HG03095 (cell line): ENCODE measurements at regions not wholly inside any gene's neighbourhood (a gene's known extent, or its start where the extent isn't known, plus 50 kb on each side); places are given as distances from the start of the nearest gene placed in this dataset.

Source experiments
- ATAC-seq: cut with Tn5 transposase; IDR thresholded peaks from one replicate; pipeline ENCODE4 v1.9.1; 2021; ENCODE audit warnings: moderate library complexity; ENCODE audit not compliant: unreplicated experiment

DNA sequence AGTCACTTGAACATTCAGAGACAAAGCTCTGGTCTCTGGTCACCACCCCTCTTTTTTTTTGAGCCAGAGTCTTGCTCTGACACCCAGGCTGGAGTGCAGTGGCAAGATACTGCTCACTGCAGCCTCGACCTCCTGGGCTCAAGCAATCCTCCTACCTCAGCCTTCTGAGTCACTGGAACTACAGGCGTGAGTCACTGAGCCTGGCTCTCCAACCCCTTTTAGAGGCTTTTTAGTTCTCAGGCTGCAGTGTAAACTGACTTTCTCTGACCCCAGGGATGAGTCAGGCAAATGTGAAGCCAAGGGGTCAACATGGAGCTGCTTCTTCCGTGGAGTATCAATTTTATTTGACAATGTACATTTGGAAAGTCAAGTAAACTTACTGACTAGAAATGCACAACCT, 229.2 kb downstream of the PTTG2 start:
- no peak for ATAC-seq

DNA sequence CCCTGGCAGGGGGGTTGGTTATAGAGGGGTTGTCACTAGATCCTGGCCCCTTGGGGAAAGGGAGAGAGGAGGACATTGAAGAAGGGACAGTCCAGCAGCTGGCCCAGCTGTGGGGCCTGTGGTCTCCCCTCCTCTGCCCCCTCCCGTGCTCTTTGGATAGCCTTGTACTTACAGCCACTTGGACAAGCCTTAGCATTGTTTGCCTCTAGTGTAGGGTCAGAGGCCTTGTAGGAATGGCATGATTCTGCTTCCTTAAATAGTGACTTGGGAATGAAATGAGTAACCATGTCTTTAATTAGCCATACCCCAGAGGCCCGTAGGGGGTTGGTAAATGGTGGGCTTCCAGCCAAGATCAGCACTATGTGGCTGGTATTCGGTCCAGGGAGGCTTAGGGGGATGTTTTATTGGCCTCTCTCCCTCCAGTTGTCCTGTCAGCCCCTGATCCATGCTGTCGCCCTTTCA, 230.6 kb downstream of the PTTG2 start:
- no peak for ATAC-seq

DNA sequence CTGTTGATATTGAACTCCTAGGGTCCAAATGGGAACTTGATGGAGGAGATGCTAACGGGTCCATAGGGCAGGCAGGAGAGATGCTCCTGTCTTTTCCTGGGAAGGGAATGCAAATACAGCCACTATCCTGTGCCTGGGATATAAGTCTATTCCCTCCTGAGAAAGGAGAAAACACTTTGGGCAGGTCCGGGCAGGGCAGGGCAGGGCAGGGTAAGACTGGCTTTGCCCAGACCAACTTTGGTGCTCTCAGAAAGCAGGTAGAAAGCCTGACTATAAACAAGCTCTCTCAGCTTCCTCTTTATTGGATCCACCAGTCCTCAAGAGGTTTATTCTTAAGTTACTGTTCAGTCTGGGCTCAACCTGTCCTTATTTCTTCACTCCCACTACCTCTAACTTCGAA, 232.3 kb downstream of the PTTG2 start:
- ATAC-seq = no peak

DNA sequence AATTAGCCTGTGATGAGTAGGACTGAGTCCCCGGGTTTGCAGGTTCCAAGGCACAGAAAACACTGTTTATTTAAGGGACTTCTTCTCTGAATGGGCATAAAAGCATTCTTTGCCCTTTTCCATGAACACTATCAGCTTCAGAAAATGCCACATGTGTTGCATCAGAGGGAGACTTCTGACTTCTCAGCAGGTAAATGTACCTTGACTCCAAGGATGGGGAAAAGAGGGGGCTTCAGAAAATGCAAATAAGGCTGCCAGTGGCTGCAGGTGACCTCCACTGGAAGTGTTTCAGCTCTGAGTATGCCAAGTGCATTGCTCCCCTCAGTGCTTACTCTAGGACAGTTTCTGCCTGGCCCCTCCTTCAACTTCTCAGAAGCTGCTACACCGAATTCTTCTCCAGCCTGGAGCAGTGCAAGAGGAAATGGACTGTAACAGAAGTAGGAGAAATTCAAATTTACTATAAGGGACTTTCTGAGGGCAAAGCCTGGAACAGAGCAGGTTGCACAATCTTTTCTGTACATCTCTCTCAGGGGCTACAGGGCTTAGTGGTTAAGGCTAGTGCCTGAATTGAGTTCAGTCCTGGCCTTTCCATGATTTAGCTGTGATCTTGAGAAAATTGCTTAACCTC, 233.2 kb downstream of the PTTG2 start:
- ATAC-seq = no peak

DNA sequence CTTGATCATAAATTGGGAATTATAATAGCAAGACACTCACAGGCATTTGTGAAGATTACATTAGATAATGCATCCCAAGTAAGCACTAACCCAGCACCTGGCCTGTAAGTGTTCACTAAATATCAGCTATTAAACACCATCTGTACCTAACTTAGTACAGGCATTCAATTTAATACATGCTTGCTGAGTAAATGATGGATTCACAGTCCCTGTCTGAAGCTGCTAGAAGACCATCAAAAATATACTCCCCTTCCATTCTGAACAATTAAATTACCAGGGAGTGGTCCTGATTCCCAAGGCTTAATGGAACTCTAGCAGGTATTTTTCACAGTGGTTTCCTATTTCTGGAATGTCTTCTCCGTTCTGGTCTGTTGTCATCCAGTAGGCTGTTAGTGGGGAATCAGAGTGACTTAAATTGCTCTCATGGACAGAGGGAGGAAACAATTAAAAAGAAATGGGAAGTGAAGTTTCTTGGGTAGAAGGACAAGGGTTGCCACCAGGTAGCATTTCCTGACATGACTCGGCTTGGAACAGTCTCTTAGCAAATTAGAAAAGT, 233.9 kb downstream of the PTTG2 start:
- ATAC-seq = no peak

DNA sequence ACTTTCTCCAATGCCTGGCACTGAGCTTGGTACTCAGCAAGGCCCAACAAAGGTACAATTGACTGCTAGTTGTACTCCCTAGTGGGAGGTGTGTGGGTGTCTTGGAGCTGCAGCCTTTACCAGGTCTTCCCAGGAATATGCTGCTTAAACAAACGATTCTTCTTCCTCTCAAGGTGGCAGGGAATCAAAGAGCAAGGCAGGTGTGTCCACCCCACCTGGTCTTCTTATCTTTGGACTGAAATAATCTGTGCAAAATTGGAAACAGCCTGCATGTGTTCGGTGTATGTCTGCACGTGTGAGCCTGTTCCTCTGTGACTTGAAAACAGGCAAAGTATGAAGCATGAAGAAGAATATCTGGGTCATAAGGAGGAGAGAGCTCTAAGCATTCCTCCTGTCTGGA, 235.3 kb downstream of the PTTG2 start:
- ATAC-seq = no peak

DNA sequence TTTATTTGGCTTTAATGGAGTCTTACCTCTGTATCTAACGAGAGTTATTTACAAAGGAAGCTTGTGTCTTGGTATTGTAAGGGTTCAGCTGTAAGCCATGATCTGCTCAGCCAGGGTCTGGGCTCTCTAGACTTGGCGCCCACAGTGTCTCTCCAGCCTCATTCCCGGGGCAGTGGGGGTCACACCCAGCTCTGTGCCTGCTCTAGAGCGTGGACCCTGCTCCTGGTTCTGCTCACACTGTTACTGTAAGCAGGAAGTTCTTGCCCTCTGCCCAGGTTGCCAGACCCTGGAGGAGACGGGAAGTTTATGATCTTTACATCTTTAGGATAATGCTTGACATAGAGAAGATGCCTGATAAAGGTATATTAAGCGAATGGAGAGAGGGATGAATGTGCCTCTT, 235.7 kb downstream of the PTTG2 start:
- ATAC-seq = no peak

DNA sequence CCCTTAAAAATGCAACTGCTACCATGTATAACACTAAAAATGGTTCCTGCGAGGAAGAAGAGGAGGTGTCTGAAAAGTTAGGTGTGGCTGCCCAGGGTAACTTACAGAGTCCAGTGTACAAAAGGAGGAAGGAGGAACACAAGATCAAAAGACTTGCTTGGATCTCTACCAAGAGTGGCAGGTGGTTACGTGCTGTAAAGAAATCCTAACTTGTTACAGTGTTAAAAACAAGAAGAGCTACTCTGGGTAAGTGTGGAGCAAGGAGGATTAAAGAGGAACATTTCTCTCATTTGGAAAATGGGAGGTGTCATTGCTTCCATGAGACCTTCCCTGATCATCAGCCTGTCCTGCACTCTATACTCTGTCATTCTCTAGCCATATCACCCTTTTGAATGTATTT, 242.0 kb downstream of the PTTG2 start:
- no peak for ATAC-seq

DNA sequence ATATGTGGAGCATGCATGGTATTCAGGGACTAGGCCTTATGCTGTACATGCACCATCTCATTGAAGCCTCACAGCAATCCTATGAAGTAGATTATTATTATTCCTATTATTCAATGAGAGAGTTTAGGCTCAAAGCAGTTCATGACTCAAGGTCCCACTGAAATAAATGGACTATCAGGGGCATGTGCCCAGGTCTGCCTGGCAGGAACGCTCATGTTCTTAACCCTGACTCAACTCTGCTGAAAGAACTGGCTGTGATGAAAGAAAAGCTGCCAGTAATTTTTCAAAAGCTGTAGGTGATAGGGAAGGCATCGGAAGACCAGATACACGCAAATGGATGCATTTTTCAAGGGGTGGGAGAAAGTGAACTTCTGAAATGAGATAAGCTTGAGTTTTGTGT, 243.4 kb downstream of the PTTG2 start:
- ATAC-seq = no peak

DNA sequence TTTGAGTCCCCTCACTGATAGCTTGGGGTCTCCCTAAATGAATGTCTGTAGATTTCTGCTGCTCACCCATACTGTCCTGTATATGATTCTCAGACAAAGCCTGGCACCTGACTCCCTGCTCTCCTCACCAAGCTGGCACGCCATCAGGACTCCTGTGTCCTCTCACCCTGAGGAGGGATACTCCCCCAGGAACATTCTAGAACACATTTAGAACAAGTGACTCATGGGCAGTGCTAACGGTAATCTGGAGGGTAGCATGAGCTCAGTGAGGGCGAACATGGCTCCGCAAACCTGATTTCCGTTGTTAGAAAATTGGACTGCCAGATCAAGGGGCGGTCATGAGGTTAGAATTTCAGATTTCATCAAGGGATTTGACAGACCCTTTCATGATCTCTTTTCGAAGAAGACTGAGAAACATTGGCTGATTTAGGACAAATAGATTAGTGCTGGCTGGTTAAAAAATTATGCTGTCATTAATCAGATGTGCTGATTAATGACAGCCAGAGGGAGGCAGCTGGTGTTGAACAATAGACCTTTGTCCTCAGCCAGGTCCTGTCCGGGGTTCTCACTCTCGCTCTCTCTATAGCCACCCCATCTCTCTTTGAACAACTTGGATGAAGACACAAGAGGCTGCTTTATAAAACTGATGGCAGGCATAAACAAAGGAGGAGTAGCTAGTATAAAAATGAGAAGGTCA, 244.3 kb downstream of the PTTG2 start:
- no peak for ATAC-seq

DNA sequence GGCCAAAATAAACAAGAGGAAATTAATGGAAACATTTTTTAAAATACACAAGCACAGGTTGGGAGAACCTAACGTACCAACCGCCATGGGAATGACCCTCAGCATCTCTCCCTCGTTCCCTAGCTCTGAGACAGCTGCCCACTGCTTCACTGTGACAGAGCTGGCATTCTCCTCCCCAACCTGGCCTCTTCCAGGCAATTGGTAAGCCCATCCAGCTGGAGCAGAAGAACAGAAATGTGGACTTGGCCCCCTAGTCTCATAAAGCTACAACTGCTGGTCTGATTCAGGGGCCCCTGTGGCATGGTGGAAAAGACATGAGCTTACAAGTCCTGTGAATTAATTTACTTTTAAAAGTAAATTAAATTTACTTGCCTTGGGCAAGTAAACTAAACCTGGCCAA, 245.1 kb downstream of the PTTG2 start:
- no peak for ATAC-seq

DNA sequence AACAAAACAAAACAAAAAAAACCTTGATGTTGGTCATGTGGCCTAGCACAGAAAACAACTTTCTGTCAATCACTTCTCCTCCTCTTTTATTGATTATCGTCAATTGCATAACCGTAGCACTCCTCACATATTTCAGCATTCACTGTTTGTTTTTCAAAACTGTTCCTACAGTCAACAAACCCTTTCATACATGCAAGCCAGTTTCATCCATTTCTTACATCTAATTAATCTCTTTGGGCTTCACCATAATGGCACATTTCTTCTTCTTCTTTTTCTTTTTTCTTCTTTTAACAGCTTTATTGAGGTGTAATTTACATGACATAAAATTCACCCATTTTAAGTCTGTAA, 246.9 kb downstream of the PTTG2 start:
- no peak for ATAC-seq

DNA sequence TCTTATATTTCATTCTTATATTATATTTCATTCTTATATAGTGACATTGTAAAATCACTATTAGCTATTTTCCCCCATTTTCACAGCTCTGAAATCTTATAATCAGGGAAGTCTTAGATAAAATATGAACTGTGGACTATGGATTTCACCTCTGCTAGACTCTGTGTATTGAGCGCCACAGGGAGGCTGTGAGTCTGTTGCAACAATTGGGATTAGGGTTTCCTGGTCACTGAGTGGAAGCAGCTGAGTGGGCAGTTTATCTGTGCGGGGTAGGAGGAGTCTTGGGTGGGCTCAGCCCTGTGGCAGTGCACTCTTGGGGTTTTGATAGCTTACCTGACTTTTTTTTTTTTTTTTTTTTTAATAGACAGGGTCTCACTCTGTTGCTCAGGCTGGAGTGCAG, 249.5 kb downstream of the PTTG2 start:
- no peak for ATAC-seq

DNA sequence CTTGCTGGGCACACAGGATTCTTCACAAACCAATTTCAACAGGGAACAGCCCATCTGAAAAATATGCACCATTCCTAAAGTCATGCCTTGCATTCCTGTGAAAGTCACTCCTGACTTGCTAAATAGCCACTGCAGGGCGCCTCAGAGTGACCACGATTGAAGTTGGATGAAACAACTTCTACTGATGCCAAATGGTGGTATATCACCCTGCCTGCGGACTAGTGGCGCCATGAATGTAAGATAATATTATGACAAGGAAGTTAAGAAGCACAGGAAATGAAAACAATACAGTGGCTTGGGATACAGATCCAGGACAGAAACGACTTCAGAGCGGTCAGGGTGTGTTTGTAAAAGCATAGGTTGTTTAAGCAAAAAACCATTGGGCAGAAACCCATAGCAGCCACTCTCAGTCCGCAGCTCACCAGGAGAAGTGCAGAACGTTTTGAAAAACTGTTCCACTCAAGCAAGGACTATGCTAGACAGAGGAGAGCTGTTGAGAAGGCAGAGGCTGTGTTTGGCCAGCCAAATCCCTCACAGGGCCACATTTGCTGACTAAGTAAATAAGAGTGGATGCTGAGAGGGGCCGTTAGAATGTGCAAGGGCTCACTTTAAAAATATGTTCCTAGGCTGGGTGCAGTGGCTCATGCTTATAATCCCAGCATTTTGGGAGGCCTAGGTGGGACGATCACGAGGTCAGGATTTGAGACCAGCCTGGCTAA, 250.4 kb downstream of the PTTG2 start:
- ATAC-seq = no peak

DNA sequence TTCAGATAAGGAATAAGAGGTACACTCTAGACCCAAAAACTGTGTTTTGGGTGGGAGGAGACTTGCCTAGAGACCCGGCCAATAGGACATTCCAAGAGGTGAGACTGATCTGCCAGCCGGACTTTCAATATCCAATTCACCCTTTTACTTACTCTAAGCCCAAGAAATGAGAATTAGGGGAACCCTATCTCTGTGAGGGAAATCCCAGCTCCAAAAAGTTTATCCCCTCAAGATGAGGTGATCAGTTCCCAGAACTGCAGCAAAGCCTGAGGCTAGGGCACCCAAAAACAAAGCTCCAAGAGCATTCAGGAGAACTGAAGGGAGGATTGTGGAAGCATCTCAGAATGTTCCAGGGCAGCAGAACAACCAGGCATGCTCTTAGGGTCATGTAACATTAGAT, 251.7 kb downstream of the PTTG2 start:
- no peak for ATAC-seq

DNA sequence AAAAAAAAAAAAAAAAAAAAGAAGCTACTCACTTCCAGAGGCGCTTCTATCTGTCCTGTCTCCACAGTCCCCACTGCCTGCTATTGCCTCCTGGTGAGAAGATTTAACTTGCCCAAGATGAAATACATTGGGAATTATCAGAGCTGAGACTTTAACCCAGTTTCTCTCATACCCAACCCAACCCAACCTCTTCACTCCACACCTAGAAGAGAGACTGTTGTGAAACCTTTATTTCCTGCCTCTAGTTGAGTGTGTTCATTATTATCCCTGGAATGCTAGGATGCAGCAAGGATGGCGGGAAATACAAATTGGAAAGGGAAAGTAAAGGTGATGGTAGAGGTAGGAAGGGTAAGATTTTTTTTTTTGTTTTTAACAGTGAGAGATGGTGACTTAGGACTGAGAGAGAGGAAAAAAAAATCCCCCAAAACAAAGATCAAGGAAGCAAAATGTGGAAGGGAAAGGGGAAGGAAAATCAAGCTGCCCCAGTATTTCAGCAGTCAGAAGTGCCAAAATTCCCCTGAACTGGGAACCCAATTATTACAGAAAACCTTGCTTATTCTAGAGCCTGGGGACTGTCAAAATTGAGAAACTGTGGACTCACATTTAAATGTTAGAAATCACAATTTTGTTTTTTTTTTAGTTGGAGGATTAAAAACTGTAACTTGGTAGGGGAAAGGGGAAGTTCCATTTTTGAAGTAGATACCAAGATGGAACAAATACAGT, 253.0 kb downstream of the PTTG2 start:
- no peak for ATAC-seq

DNA sequence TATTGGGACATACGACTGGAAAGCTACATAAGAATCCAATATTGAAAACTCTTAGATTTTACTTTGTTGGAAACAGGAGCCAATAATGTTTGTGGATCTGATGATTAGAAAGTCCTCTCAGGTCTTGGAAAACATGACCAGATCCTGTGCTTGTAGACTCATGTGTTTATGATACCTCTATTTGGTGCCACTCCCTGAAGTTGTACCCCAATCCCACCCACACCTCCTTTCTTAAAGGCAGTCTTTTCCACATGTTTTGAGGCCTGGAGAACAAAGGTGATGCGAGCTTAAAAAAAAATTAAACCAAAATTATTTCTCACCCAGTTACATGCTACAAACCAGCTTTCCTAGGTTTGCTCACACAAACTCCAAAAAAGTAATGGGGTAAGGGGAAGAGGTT, 262.7 kb downstream of the PTTG2 start:
- ATAC-seq = no peak

DNA sequence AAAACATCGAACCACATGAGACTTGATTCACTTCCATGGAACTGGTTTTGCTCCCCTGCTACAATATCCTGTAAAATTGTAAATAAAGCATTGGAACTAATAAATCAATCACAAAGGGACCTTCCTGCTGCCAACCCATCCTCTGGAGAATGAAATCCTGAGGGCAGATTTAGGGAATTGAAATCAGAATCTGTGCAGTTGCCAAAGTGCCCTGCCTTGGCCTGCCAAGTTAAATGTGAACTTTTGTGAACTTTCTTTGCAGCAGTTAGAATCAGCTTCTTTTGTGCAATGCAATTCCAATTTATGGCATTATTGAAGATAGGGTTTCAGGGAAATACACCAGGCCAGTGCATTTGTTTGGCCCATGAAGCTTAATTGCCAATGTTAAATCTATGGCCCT, 263.1 kb downstream of the PTTG2 start:
- no peak for ATAC-seq

DNA sequence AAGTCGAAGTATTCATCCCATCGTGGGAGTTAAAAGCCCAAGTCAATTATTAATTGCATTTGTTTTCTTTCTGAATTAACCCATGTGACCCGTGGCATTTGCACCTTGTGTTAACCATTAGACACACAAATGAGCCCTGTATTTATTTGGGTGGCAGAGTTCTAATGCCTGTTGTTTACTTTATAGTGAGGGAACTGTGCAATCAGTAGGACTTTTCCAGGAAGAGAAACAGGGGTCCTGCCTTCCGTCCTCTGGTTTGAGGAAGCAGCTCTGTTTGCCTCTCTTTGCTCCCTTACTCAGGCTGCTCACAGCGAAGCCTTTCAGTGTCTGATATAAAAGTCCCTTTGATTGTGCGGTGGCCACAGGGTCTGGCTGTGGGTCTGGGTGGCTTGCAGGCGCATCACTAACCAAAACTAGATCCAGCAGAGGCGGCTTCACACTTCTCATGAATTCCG, 263.6 kb downstream of the PTTG2 start:
- ATAC-seq = no peak

DNA sequence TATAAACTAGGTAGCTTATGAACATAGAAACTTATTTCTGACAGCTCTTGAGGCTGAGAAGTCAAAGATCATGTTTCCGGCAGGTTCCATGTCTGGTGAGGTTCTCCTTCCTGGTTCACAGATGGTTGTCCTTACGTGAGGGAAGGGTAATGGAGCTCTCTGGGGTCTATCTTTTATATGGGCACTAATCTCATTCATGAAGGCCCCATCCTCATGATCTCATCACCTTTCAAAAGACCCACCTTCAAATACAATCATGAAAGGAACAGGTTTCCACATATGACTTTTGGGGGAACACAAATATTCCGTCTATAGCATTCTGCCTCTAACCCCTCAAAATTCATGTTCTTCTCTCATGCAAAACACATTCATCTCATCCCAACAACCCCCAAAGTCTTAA, 264.7 kb downstream of the PTTG2 start:
- ATAC-seq = no peak

DNA sequence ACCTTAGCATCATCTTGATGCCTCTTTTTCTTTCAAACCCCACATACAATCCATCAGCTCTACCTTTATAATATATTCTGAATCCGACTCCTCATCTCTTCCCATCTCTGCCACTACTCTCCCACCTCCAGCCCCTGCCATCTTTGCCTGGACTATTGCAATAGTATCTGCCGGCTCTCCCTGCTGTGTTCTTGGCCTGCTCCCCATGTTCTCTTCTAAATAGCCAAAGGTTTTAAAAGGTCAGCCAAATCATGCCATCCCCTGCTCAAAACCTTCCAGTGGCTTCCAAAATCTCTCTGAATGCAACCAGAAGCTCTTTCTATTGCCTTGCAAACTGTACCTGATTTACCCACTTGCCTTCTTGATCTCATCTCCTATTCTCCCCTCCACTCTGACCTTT, 266.0 kb downstream of the PTTG2 start:
- ATAC-seq = no peak
